Activated CD8-positive, alpha-beta T cell treated with anti-CD3 and anti-CD28 coated beads for 36 hours (primary cell): ENCODE measurements at regions not wholly inside any gene's neighbourhood (a gene's known extent, or its start where the extent isn't known, plus 50 kb on each side); places are given as distances from the start of the nearest gene placed in this dataset.

Source experiments
- ATAC-seq: fragments of 200-7000 bp; cut with Tn5 transposase; one replicate; pipeline ENCODE4 v1.10.0; 2021; ENCODE audit warnings: mild to moderate bottlenecking, moderate library complexity
- CTCF ChIA-PET: fragments of 350-600 bp; sonication (Branson Sonifier 250); formaldehyde crosslinking; loops from one replicate; lab custom pipeline; 2021; ENCODE audit warnings: antibody characterized with exemption; lab: Charles Lee
- POLR2A ChIA-PET: fragments of 350-600 bp; sonication (Branson Sonifier 250); formaldehyde crosslinking; loops from one replicate; lab custom pipeline; 2021; ENCODE audit warnings: antibody characterized with exemption; lab: Charles Lee
- DNase-seq: peaks from one replicate; pipeline ENCODE4 v3.0.0-alpha.2; 2020
- H3K27ac Mint-ChIP-seq: one replicate; pipeline ENCODE4 v1.8.0; 2021; ENCODE audit warnings: mild to moderate bottlenecking, mixed read lengths
- H3K27me3 Mint-ChIP-seq: one replicate; pipeline ENCODE4 v1.8.0; 2021; ENCODE audit warnings: mixed read lengths
- H3K36me3 Mint-ChIP-seq: one replicate; pipeline ENCODE4 v1.8.0; 2021; ENCODE audit warnings: low read depth, mixed read lengths
- H3K4me1 Mint-ChIP-seq: one replicate; pipeline ENCODE4 v1.8.0; 2021; ENCODE audit warnings: low read depth, mixed read lengths
- H3K4me3 Mint-ChIP-seq: one replicate; pipeline ENCODE4 v1.8.0; 2021; ENCODE audit warnings: mild to moderate bottlenecking, moderate library complexity, mixed read lengths
- H3K9me3 Mint-ChIP-seq: one replicate; pipeline ENCODE4 v1.8.0; 2021; ENCODE audit warnings: mixed read lengths
- intact Hi-C: fragments of 100-400 bp; cut with micrococcal nuclease; formaldehyde crosslinking; loops from one replicate; pipeline ENCODE4 v1.10.0; 2022
- TF ChIP-seq, protein P1 (sequence below): fragments of 200-600 bp; IDR thresholded peaks from one replicate; pipeline ENCODE4 v1.8.0; 2022; ENCODE audit warnings: antibody characterized with exemption, mild to moderate bottlenecking

DNA sequence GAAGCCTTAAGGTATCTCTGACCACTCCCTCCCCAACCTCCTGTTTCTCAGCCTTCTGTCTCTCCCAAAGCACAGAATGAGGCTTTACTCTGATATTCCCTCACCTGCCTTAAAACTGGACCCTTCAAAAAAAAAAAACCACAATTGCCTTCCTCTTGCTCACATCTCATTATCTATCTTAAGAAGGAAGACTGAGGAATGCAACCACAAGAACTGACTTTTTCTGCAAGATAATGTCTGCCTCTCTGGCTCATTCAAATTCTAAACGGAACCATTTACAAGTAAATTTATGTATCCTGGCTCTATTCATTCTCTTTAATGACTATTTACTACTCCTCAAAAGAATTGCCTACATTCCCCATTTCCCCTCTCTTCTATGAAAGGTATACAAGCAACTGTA lies 545.5 kb upstream of the HTR2C start:
- ATAC-seq (no peak), DNase-seq (no peak)
- H3K4me1 Mint-ChIP-seq, result no peaks in the 10 kb centered on the region
- CTCF ChIA-PET, result no interaction called here
- TF ChIP-seq, protein P1, sequence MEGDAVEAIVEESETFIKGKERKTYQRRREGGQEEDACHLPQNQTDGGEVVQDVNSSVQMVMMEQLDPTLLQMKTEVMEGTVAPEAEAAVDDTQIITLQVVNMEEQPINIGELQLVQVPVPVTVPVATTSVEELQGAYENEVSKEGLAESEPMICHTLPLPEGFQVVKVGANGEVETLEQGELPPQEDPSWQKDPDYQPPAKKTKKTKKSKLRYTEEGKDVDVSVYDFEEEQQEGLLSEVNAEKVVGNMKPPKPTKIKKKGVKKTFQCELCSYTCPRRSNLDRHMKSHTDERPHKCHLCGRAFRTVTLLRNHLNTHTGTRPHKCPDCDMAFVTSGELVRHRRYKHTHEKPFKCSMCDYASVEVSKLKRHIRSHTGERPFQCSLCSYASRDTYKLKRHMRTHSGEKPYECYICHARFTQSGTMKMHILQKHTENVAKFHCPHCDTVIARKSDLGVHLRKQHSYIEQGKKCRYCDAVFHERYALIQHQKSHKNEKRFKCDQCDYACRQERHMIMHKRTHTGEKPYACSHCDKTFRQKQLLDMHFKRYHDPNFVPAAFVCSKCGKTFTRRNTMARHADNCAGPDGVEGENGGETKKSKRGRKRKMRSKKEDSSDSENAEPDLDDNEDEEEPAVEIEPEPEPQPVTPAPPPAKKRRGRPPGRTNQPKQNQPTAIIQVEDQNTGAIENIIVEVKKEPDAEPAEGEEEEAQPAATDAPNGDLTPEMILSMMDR, result no peak
- no peaks in the 10 kb centered on the region for H3K27me3 Mint-ChIP-seq
- no peaks in the 10 kb centered on the region for H3K9me3 Mint-ChIP-seq
- H3K27ac Mint-ChIP-seq, result no peak overlapping the region
- POLR2A ChIA-PET, result no interaction called here
- no peak overlapping the region for H3K4me3 Mint-ChIP-seq
- no peaks in the 10 kb centered on the region for H3K36me3 Mint-ChIP-seq
- intact Hi-C loops, result no loop called here

DNA sequence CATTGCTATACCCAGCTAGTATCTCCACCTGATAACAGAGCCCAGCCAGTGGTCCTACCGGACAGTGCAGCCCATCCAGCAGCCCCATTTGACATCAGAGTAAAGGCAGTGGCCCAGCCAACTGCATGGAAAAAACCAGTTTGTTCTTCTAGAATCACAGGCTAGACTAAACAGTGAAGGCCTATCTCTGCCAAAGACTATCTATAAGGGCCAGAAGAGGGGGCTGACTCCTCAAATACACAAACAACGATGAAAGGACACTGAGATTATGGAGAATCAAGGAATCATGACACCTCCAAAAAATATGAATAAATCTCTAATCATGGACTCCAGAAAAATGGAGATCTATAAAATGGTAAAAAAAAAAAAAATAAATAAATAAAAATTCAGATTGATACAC lies 546.4 kb upstream of the HTR2C start:
- intact Hi-C loops, result no loop called here
- DNase-seq (no peak), ATAC-seq (no peak)
- H3K4me1 Mint-ChIP-seq, result no peaks in the 10 kb centered on the region
- ChIA-PET CTCF (no interaction called here), POLR2A (no interaction called here)
- H3K9me3 Mint-ChIP-seq, result no peaks in the 10 kb centered on the region
- H3K36me3 Mint-ChIP-seq, result no peaks in the 10 kb centered on the region
- TF ChIP-seq, protein P1, result no peak
- no peaks in the 10 kb centered on the region for H3K27me3 Mint-ChIP-seq
- H3K27ac Mint-ChIP-seq, result no peak overlapping the region
- H3K4me3 Mint-ChIP-seq, result no peak overlapping the region

DNA sequence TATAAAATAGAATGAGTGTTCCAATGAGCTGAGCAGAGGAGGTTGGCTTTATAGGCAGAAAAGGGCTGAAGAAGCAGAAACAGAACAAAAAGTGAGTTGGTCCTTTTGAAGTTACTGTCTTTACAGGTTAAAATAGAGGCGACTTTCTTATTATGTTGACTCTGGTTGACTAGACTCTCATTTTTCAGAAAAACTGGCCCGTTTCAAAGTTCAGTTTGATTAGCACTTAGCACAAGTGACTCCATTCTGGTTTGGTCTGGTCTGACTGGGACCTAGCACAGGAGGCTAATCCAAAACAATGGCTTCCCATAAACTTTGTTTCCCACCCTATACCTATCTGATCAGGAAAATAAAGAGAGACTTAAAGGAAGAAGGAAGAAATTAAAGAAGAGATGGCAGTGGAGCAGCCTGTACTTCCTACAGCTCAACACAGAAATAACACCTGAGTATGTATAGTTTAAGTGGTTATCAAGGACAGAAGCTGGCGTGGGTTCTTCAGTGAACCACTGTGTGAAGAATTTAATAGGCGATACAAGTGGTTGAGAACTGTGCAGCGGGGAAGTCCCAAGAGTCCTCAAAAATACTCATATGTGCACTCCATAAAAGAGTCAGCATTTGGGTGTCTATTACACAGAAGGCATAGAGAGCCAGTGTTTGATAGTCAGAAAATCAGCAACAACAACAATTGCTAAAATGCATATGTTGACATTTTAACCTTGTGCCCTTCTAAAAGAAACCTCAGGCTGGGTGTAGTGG lies 554.8 kb upstream of the HTR2C start:
- Mint-ChIP-seq H3K27ac (no peak overlapping the region), H3K36me3 (no peaks in the 10 kb centered on the region), H3K9me3 (peaks cover 6% of the 10 kb centered on the region), H3K4me3 (no peak overlapping the region), H3K4me1 (no peaks in the 10 kb centered on the region), H3K27me3 (no peaks in the 10 kb centered on the region)
- ATAC-seq, result no peak
- ChIA-PET POLR2A (no interaction called here), CTCF (no interaction called here)
- DNase-seq, result no peak
- TF ChIP-seq, protein P1, result no peak
- intact Hi-C loops, result no loop called here

DNA sequence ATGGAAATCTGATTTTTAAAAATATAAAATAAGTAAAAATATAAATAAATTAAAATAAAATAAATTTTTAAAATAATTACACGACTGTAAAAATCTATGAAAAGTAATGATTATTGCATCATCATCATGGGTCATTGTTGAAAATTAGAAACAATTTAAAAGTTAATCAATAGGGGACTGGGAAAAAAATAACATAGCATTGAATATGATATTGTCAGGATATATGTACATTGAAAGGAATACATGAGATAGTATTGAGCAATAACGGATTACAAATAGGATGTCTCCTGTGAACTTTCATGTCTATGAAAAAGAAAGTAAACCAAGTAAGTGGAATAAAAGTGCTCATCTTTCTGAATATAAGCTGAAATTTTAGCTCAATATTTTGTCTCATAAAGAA lies 566.8 kb upstream of the HTR2C start:
- intact Hi-C loops, result no loop called here
- TF ChIP-seq, protein P1, result no peak
- no peak for ATAC-seq

DNA sequence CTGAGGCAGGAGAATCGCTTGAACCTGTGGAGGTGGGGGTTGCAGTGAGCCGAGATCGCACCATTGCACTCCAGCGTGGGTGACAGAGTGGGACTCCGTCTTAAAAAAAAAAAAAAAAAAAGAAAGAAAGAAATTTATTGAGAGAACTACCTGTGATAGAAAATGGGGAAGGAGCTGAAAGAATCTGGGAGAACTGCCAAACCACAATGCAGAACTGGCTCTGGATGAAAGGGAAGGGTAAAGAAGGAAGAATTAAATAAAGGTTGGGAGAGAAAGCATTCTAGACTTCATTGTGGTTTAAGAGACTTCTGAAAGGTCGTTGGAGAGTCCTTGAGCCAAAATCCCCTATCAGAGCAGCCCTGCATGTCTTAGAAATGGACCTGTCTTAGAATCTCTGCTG lies 567.9 kb upstream of the HTR2C start:
- Mint-ChIP-seq H3K9me3 (no peaks in the 10 kb centered on the region), H3K27me3 (no peaks in the 10 kb centered on the region), H3K4me3 (no peak overlapping the region), H3K4me1 (no peaks in the 10 kb centered on the region), H3K27ac (no peak overlapping the region), H3K36me3 (no peaks in the 10 kb centered on the region)
- TF ChIP-seq, protein P1, result no peak
- ATAC-seq, result no peak
- intact Hi-C loops, result no loop called here
- POLR2A ChIA-PET, result no interaction called here
- CTCF ChIA-PET, result no interaction called here
- no peak for DNase-seq

More for the DNA sequence above, 566.8 kb upstream of the HTR2C start:
- Mint-ChIP-seq H3K4me1 (no peaks in the 10 kb centered on the region), H3K9me3 (no peaks in the 10 kb centered on the region), H3K36me3 (no peaks in the 10 kb centered on the region), H3K4me3 (no peak overlapping the region), H3K27ac (no peak overlapping the region), H3K27me3 (no peaks in the 10 kb centered on the region)
- ChIA-PET CTCF (no interaction called here), POLR2A (no interaction called here)
- DNase-seq, result no peak
